ENCODE measurements at regions not wholly inside any gene's neighbourhood (a gene's known extent, or its start where the extent isn't known, plus 50 kb on each side); places are given as distances from the start of the nearest gene placed in this dataset.
"Not testable (repeated sequence)": the region's sequence is repeated elsewhere in the genome, so short reads cannot be mapped to it uniquely, and the experiment has no call there.

- H3K4me3 ChIP-seq (ENCODE audit: low read depth in 1 of 2, low read length in 2 of 2), result no peak overlapping the region
- H3K27ac ChIP-seq (ENCODE audit: low read depth, low read length), result no peak overlapping the region
- H3K9me3 ChIP-seq (ENCODE audit: control insufficient read depth in 1 of 2, low read length in 2 of 2), result no peaks in the 10 kb centered on the region
Observed at GRCh38 chr13:21902709-21903098, 231.8 kb downstream of the FGF9 start.

GRCh38 chr13:21905486-21905885, 234.6 kb downstream of the FGF9 start:
- Histone ChIP-seq H3K36me3 (ENCODE audit: control insufficient read depth in 1 of 2, insufficient read depth in 2 of 2, low read length in 2 of 2) (no peaks in the 10 kb centered on the region), H3K9ac (ENCODE audit: low read depth in 1 of 2, low read length in 2 of 2) (no peak overlapping the region), H3K4me1 (ENCODE audit: control insufficient read depth in 1 of 2, insufficient read depth in 2 of 2, low read length in 2 of 2) (peaks cover 6 to 17% of the 10 kb centered on the region in 2 donors), H3K27ac (ENCODE audit: low read depth, low read length) (no peak overlapping the region), H3K27me3 (ENCODE audit: control insufficient read depth in 1 of 2, insufficient read depth in 2 of 2, low read length in 2 of 2) (peaks cover 0 to 4% of the 10 kb centered on the region in 2 donors), H3K4me3 (ENCODE audit: low read depth in 1 of 2, low read length in 2 of 2) (no peak overlapping the region), H3K9me3 (ENCODE audit: control insufficient read depth in 1 of 2, low read length in 2 of 2) (no peaks in the 10 kb centered on the region)

More at GRCh38 chr13:21902709-21903098, 231.8 kb downstream of the FGF9 start:
- Histone ChIP-seq H3K27me3 (ENCODE audit: control insufficient read depth in 1 of 2, insufficient read depth in 2 of 2, low read length in 2 of 2) (peaks cover 0 to 4% of the 10 kb centered on the region in 2 donors), H3K9ac (ENCODE audit: low read depth in 1 of 2, low read length in 2 of 2) (no peak overlapping the region), H3K36me3 (ENCODE audit: control insufficient read depth in 1 of 2, insufficient read depth in 2 of 2, low read length in 2 of 2) (no peaks in the 10 kb centered on the region), H3K4me1 (ENCODE audit: control insufficient read depth in 1 of 2, insufficient read depth in 2 of 2, low read length in 2 of 2) (peaks cover 14 to 17% of the 10 kb centered on the region in 2 donors)

GRCh38 chr13:21909331-21909730, 238.5 kb downstream of the FGF9 start:
- H3K9me3 ChIP-seq (ENCODE audit: control insufficient read depth in 1 of 2, low read length in 2 of 2), result no peaks in the 10 kb centered on the region
- no peaks in the 10 kb centered on the region for H3K4me1 ChIP-seq (ENCODE audit: control insufficient read depth in 1 of 2, insufficient read depth in 2 of 2, low read length in 2 of 2)
- H3K4me3 ChIP-seq (ENCODE audit: low read depth in 1 of 2, low read length in 2 of 2), result no peak overlapping the region
- no peak overlapping the region for H3K9ac ChIP-seq (ENCODE audit: low read depth in 1 of 2, low read length in 2 of 2)
- H3K36me3 ChIP-seq (ENCODE audit: control insufficient read depth in 1 of 2, insufficient read depth in 2 of 2, low read length in 2 of 2), result no peaks in the 10 kb centered on the region
- no peaks in the 10 kb centered on the region for H3K27me3 ChIP-seq (ENCODE audit: control insufficient read depth in 1 of 2, insufficient read depth in 2 of 2, low read length in 2 of 2)
- no peak overlapping the region for H3K27ac ChIP-seq (ENCODE audit: low read depth, low read length)

GRCh38 chr13:21910546-21910945, 239.7 kb downstream of the FGF9 start:
- Histone ChIP-seq H3K4me1 (ENCODE audit: control insufficient read depth in 1 of 2, insufficient read depth in 2 of 2, low read length in 2 of 2) (no peaks in the 10 kb centered on the region), H3K9ac (ENCODE audit: low read depth in 1 of 2, low read length in 2 of 2) (no peak overlapping the region), H3K4me3 (ENCODE audit: low read depth in 1 of 2, low read length in 2 of 2) (no peak overlapping the region), H3K9me3 (ENCODE audit: control insufficient read depth in 1 of 2, low read length in 2 of 2) (no peaks in the 10 kb centered on the region), H3K27me3 (ENCODE audit: control insufficient read depth in 1 of 2, insufficient read depth in 2 of 2, low read length in 2 of 2) (no peaks in the 10 kb centered on the region), H3K27ac (ENCODE audit: low read depth, low read length) (no peak overlapping the region), H3K36me3 (ENCODE audit: control insufficient read depth in 1 of 2, insufficient read depth in 2 of 2, low read length in 2 of 2) (no peaks in the 10 kb centered on the region)

DNA sequence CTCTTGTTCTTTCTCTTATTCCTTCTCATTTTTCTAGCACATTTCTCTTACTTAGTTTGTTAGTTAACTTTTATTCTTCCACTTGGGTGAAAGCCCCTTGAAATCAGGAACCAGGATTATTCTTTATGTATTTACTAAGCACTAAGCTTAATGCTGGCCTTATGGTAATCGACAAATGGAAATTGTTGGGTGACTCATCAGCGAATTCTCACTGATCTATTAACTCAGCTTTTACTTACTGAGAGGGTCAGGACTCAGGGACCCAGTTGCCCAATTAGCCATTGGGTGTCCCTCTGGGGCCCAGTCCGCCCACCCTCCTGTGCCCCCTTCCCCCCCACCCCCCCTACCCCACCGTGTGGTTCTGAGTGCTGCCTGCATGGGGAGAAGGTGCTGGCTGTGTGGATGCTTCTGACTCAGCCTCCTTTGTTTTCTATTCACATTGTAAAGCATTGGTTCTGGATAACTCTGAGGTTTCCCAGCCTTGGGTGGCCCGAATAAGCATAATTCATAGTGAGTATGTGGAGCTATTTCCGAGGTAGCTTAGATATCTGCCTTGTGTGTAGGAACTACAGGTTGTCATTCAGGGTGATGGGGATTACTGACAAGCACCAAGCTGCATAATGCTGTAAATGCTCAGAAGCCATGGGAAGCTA, 240.9 kb downstream of the FGF9 start:
- Histone ChIP-seq H3K27me3 (ENCODE audit: control insufficient read depth in 1 of 2, insufficient read depth in 2 of 2, low read length in 2 of 2) (no peaks in the 10 kb centered on the region), H3K9ac (ENCODE audit: low read depth in 1 of 2, low read length in 2 of 2) (no peak overlapping the region), H3K9me3 (ENCODE audit: control insufficient read depth in 1 of 2, low read length in 2 of 2) (no peaks in the 10 kb centered on the region), H3K36me3 (ENCODE audit: control insufficient read depth in 1 of 2, insufficient read depth in 2 of 2, low read length in 2 of 2) (no peaks in the 10 kb centered on the region), H3K4me3 (ENCODE audit: low read depth in 1 of 2, low read length in 2 of 2) (no peak overlapping the region), H3K4me1 (ENCODE audit: control insufficient read depth in 1 of 2, insufficient read depth in 2 of 2, low read length in 2 of 2) (no peaks in the 10 kb centered on the region), H3K27ac (ENCODE audit: low read depth, low read length) (no peak overlapping the region)

- Histone ChIP-seq H3K4me3 (ENCODE audit: low read depth in 1 of 2, low read length in 2 of 2) (no peak overlapping the region), H3K4me1 (ENCODE audit: control insufficient read depth in 1 of 2, insufficient read depth in 2 of 2, low read length in 2 of 2) (no peaks in the 10 kb centered on the region), H3K9me3 (ENCODE audit: control insufficient read depth in 1 of 2, low read length in 2 of 2) (no peaks in the 10 kb centered on the region), H3K36me3 (ENCODE audit: control insufficient read depth in 1 of 2, insufficient read depth in 2 of 2, low read length in 2 of 2) (no peaks in the 10 kb centered on the region), H3K27ac (ENCODE audit: low read depth, low read length) (no peak overlapping the region), H3K27me3 (ENCODE audit: control insufficient read depth in 1 of 2, insufficient read depth in 2 of 2, low read length in 2 of 2) (no peaks in the 10 kb centered on the region), H3K9ac (ENCODE audit: low read depth in 1 of 2, low read length in 2 of 2) (no peak overlapping the region)
Observed at GRCh38 chr13:21913010-21913409, 242.1 kb downstream of the FGF9 start.

GRCh38 chr13:21917086-21918015, 246.5 kb downstream of the FGF9 start:
- Histone ChIP-seq H3K4me1 (ENCODE audit: control insufficient read depth in 1 of 2, insufficient read depth in 2 of 2, low read length in 2 of 2) (no peaks in the 10 kb centered on the region), H3K36me3 (ENCODE audit: control insufficient read depth in 1 of 2, insufficient read depth in 2 of 2, low read length in 2 of 2) (no peaks in the 10 kb centered on the region), H3K9me3 (ENCODE audit: control insufficient read depth in 1 of 2, low read length in 2 of 2) (no peaks in the 10 kb centered on the region)

DNA sequence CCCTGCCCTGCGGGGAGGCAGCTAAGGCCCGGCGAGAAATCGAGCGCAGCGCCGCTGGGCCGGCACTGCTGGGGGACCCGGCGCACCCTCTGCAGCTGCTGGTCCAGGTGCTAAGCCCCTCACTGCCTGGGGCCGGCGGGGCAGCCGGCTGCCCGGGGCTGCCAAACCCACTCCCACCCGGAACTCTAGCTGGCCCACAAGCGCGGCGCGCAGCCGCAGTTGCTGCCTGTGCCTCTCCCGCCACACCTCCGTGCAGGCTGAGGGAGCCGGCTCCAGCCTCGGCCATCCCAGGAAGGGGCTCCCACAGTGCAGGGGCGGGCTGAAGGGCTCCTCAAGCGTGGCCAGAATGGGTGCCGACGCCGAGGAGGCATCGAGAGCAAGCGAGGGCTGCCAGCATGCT, 249.9 kb downstream of the FGF9 start:
- H3K9me3 ChIP-seq (ENCODE audit: control insufficient read depth in 1 of 2, low read length in 2 of 2); H3K36me3 ChIP-seq (ENCODE audit: control insufficient read depth in 1 of 2, insufficient read depth in 2 of 2, low read length in 2 of 2); H3K27ac ChIP-seq (ENCODE audit: low read depth, low read length); H3K9ac ChIP-seq (ENCODE audit: low read depth in 1 of 2, low read length in 2 of 2); H3K27me3 ChIP-seq (ENCODE audit: control insufficient read depth in 1 of 2, insufficient read depth in 2 of 2, low read length in 2 of 2); H3K4me1 ChIP-seq (ENCODE audit: control insufficient read depth in 1 of 2, insufficient read depth in 2 of 2, low read length in 2 of 2); H3K4me3 ChIP-seq (ENCODE audit: low read depth in 1 of 2, low read length in 2 of 2): not testable (repeated sequence)

More at GRCh38 chr13:21917086-21918015, 246.5 kb downstream of the FGF9 start:
- Histone ChIP-seq H3K27me3 (ENCODE audit: control insufficient read depth in 1 of 2, insufficient read depth in 2 of 2, low read length in 2 of 2) (no peaks in the 10 kb centered on the region), H3K4me3 (ENCODE audit: low read depth in 1 of 2, low read length in 2 of 2) (no peak overlapping the region), H3K9ac (ENCODE audit: low read depth in 1 of 2, low read length in 2 of 2) (no peak overlapping the region), H3K27ac (ENCODE audit: low read depth, low read length) (no peak overlapping the region)

GRCh38 chr13:21924958-21925357, 254.1 kb downstream of the FGF9 start:
- Histone ChIP-seq H3K27ac (ENCODE audit: low read depth, low read length) (no peak overlapping the region), H3K9ac (ENCODE audit: low read depth in 1 of 2, low read length in 2 of 2) (no peak overlapping the region), H3K27me3 (ENCODE audit: control insufficient read depth in 1 of 2, insufficient read depth in 2 of 2, low read length in 2 of 2) (no peaks in the 10 kb centered on the region), H3K36me3 (ENCODE audit: control insufficient read depth in 1 of 2, insufficient read depth in 2 of 2, low read length in 2 of 2) (no peaks in the 10 kb centered on the region), H3K4me3 (ENCODE audit: low read depth in 1 of 2, low read length in 2 of 2) (no peak overlapping the region), H3K9me3 (ENCODE audit: control insufficient read depth in 1 of 2, low read length in 2 of 2) (no peaks in the 10 kb centered on the region), H3K4me1 (ENCODE audit: control insufficient read depth in 1 of 2, insufficient read depth in 2 of 2, low read length in 2 of 2) (peaks cover 6 to 9% of the 10 kb centered on the region in 2 donors)

GRCh38 chr13:21925720-21926119, 254.8 kb downstream of the FGF9 start:
- Histone ChIP-seq H3K36me3 (ENCODE audit: control insufficient read depth in 1 of 2, insufficient read depth in 2 of 2, low read length in 2 of 2) (no peaks in the 10 kb centered on the region), H3K27me3 (ENCODE audit: control insufficient read depth in 1 of 2, insufficient read depth in 2 of 2, low read length in 2 of 2) (no peaks in the 10 kb centered on the region), H3K27ac (ENCODE audit: low read depth, low read length) (no peak overlapping the region), H3K9me3 (ENCODE audit: control insufficient read depth in 1 of 2, low read length in 2 of 2) (no peaks in the 10 kb centered on the region), H3K4me3 (ENCODE audit: low read depth in 1 of 2, low read length in 2 of 2) (no peak overlapping the region), H3K9ac (ENCODE audit: low read depth in 1 of 2, low read length in 2 of 2) (no peak overlapping the region), H3K4me1 (ENCODE audit: control insufficient read depth in 1 of 2, insufficient read depth in 2 of 2, low read length in 2 of 2) (peaks cover 6 to 9% of the 10 kb centered on the region in 2 donors)

Measured in duodenal mucosa (tissue), 2 donors.